Right ventricle myocardium superior (tissue), 1 donor: ENCODE measurements at regions not wholly inside any gene's neighbourhood (a gene's known extent, or its start where the extent isn't known, plus 50 kb on each side); places are given as distances from the start of the nearest gene placed in this dataset.

Source experiments
- ATAC-seq: fragments of 200-7000 bp; cut with Tn5 transposase; one replicate; pipeline ENCODE4 v1.9.1; 2020; ENCODE audit warnings: mild to moderate bottlenecking; ENCODE audit not compliant: poor library complexity
- DNase-seq: peaks from one replicate; pipeline ENCODE4 v3.0.0-alpha.2; 2020
- intact Hi-C: fragments of 100-400 bp; cut with DNase I; formaldehyde crosslinking; loops from one replicate; pipeline ENCODE4 v1.11.2; 2022
- donor health status: DM: no; HTN: yes; CAD: no; lungs with severe emphysema.

GRCh38 chr2:222074674-222075073, 224.1 kb downstream of the PAX3 start:
- no peak for ATAC-seq
- no peak for DNase-seq
- intact Hi-C loops, result no loop called here

- DNase-seq, result no peak
- intact Hi-C loops, result no loop called here
- ATAC-seq, result no peak
Observed at GRCh38 chr2:222071911-222072310, 226.9 kb downstream of the PAX3 start.

- ATAC-seq (no peak), DNase-seq (no peak)
- intact Hi-C loops, result no loop called here
Observed at GRCh38 chr2:222064286-222064685, 234.5 kb downstream of the PAX3 start.

GRCh38 chr2:222058819-222059445, 239.9 kb downstream of the PAX3 start:
- peak; percentile 51 for ATAC-seq

DNA sequence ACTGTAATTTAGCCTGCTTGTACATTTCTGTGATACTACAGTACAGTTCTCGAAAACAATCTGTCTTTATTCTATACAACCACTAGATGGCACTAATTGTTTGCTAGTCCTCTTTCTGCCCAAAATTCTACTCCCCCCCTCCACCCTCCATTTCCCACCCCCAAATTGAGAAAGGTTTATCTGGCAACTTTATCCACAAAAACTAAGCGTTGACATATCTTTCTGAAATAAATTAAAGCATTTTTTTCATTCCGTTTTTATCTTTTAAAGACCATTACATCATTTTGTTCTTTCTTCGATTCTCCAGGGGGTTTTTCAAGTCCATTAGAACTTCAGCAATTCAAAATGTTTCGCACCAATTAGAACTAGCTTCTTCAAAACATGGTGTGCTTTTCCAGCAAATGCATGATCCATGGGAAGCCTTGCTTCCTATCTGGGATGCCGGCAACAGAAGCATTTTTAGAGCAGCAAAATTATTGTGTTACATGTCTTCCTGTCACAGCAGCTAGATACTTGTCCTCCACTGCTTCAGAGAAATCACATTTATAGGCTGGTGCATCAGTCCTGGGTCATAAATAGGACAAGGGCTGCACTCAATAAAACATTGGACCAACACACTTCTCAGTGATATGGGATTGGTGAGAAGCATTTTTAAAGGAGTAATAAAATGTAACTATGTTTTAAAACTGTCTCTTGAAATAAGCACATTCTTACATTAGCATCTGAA, 241.3 kb downstream of the PAX3 start:
- DNase-seq (no peak), ATAC-seq (peak; percentile 86)
- intact Hi-C loops, result loop anchor here (5.0 to 10.0 kb wide), 2 partner anchors 237 to 555 kb away; partner anchors contain the start of gene PAX3

More at GRCh38 chr2:222058819-222059445, 239.9 kb downstream of the PAX3 start:
- no peak for DNase-seq
- intact Hi-C loops, result loop anchor here (5.0 to 10.0 kb wide), 2 partner anchors 236 to 553 kb away; partner anchors contain the start of gene PAX3

DNA sequence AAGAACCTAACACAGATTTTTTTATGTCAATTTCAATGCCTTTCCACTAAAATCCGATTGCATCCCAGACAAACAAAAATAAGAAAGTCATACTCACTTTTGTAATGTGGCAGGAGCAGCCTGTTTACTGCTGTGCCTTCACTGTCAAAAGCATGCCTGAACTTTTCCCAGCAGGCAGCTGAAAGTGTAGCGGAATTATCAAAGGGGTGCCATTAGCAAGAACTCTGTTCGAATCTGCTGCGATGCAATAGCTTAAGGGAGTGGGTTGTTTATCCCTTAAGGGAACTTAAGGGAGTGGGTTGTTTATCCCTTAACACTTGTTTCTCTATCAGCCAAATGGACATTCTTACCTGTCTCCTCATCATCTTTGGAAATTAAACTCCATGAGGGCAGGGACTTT, 243.5 kb downstream of the PAX3 start:
- DNase-seq (no peak), ATAC-seq (no peak)
- intact Hi-C loops, result loop anchor here (5.0 to 10.0 kb wide), 2 partner anchors 239 to 557 kb away; partner anchors contain the start of gene PAX3

DNA sequence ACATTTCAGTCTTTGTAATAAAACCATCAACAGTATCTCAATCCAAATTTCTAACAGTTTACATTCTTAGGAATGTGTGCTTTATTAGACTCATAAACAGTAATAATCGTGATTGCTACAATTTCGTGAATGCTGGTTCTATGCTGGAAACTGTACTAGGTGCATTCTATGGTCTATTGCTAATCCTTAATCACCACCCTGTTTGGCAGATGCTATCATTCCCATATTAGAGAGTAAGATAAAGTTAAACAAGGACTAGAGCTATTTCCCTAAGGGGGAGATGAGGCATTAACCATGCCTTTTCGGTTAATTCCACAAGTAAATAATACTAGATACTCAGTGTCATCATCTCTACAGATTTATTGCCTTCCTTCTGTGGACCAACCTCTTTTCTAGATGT, 244.0 kb downstream of the PAX3 start:
- DNase-seq (no peak), ATAC-seq (no peak)
- intact Hi-C loops, result loop anchor here (5.0 to 10.0 kb wide), 2 partner anchors 240 to 557 kb away; partner anchors contain the start of gene PAX3

DNA sequence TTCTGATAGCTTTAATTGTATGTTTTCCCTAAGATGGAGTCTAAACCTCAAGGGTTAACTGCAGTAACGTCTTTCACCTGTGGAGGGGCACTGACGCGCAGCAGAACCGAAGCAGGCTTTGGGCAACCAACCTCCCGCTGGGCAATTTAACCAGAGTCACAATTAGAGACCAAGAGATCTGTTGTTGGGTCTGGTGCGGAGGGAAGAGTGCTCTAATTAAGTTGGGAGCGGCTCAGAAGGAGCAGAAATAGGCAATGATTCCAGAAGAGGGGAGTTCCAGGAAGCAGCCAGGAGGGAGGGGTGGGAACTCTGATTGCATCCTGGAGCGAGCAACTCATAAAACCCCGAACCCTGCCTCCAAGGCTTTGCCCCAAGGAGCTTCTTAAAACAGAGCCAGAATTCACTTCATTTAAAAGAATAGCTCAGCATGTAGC, 245.8 kb downstream of the PAX3 start:
- intact Hi-C loops, result loop anchor here (10.0 kb wide), 1 partner anchor 242 kb away; the partner anchor contains the start of gene PAX3
- DNase-seq (no peak), ATAC-seq (no peak)

GRCh38 chr2:222050981-222051380, 247.8 kb downstream of the PAX3 start:
- ATAC-seq, result no peak
- no peak for DNase-seq
- intact Hi-C loops, result loop anchor here (10.0 kb wide), 1 partner anchor 244 kb away; the partner anchor contains the start of gene PAX3

GRCh38 chr2:222049946-222050345, 248.9 kb downstream of the PAX3 start:
- intact Hi-C loops, result loop anchor here (10.0 kb wide), 1 partner anchor 245 kb away; the partner anchor contains the start of gene PAX3
- DNase-seq (no peak), ATAC-seq (no peak)

DNA sequence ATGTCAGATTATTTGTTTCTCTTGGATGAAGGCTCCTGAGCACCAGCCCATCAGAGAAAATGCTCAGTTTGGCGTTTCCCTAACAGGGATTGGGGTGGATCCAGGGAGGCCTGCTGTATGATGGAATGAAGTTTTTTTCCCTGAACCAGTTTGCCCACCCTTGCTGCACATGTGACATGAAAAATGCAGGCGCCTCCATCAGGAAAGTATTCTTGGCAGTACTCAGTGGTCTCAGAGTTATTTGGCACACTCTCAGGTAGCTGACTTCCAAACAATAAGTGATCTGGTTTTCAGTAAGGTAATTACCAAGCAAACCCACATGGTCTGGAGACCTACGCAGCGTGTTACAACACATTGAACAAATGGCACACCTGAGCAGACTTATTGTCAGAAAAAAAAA, 254.9 kb downstream of the PAX3 start:
- intact Hi-C loops, result no loop called here
- no peak for ATAC-seq
- no peak for DNase-seq

DNA sequence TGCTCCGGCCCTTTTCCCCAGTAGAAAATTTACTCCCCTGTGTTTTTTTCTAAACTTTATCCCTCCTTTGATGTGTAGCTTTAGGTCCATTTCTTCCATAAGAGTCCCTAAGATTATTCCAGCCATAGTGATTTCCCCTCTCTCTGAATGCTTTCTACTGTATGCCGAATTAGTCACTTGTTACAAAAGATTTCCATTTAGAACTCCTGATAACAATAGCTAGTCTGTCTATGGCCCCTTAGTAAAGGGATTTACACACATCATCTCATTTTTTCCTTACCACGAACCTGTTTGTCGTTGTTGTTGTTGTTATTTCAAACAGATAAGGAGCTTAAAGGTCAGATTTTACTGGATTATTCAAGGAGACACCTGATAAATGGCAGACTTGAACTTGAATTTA, 256.1 kb downstream of the PAX3 start:
- intact Hi-C loops, result no loop called here
- ATAC-seq (no peak), DNase-seq (no peak)

- ATAC-seq (no peak), DNase-seq (no peak)
- intact Hi-C loops, result no loop called here
Observed at GRCh38 chr2:222040333-222040732, 258.5 kb downstream of the PAX3 start.

- DNase-seq (no peak), ATAC-seq (no peak)
Observed at GRCh38 chr2:222039821-222040220, 259.0 kb downstream of the PAX3 start.

DNA sequence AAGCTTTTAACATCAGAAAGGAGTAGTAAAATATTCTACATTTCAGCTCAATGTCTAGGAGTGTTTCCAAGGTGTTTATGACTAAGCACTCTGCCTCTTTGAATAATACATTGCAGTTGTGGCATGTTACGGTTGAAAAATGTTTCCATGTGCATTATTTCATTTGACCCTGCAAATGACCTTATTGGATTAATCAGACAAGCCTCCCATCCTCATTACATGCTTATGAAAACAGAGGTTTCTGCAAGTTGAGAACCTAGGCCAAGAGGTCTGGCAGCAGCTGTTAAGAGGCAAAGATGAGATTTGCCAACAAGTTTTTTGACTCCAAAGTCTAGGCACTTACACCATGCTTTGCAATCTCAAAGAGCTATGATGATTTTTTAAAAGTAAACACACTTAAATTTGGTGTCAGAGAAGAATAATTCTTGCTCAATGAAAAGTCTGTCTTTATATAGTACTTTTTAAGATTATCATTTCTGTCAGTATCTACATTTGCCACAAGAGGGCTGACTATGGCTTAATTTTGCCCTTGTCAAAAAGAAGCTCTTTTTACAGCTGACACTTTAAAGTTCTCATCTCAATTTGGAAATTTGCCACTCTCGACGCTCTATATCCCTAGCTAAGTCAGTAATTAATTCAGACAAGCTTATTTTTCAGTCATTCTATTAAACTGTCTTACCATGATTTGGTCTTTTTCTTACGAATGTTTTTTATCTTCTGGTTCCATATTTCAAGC, 260.6 kb downstream of the PAX3 start:
- DNase-seq, result no peak
- intact Hi-C loops, result no loop called here
- ATAC-seq, result no peak

More at GRCh38 chr2:222039821-222040220, 259.0 kb downstream of the PAX3 start:
- intact Hi-C loops, result no loop called here

GRCh38 chr2:222037211-222037610, 261.6 kb downstream of the PAX3 start:
- intact Hi-C loops, result no loop called here
- ATAC-seq, result no peak

DNA sequence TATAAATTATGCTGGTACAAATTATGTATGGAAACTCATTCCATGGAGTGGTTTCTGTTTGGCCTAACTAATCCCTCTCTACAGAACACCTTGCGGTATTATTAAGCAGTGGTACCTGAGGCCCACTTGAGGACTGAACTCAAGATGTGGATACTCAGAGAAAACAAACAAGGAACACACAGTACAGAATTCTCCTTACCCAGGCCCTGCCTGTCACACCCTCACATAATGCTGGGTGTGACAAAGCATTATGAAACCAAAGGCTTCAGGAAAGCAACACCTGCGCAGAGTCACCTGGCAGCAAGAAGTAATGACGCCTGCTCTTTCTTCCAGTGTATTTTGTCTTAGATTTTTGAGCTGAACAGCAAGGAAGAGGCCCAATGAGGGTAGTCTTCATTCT, 264.7 kb downstream of the PAX3 start:
- DNase-seq, result no peak
- intact Hi-C loops, result no loop called here
- no peak for ATAC-seq

More at GRCh38 chr2:222037211-222037610, 261.6 kb downstream of the PAX3 start:
- no peak for DNase-seq

DNA sequence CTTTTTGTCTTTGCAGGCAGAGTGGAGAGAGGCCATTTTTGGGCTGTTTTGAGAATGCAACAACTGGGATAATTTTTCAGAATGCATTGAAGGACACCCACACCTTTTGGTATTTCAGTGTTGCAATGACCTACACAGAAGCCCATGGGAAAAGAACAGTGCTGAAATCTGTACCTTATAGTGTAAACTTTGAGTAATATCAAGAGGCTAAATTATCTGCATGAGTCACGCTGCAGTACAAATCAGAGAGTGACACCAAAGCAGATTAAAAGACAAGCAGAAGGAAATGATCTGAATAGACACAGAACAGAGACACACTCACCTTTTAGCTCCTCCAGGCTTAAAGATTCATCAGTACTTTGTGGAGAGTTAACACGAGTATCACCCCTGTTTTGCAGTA, 265.3 kb downstream of the PAX3 start:
- ATAC-seq, result no peak
- DNase-seq, result no peak
- intact Hi-C loops, result no loop called here

GRCh38 chr2:222025881-222026271, 272.9 kb downstream of the PAX3 start:
- intact Hi-C loops, result no loop called here
- DNase-seq (no peak), ATAC-seq (no peak)
